ENCODE measurements at regions not wholly inside any gene's neighbourhood (a gene's known extent, or its start where the extent isn't known, plus 50 kb on each side); places are given as distances from the start of the nearest gene placed in this dataset.

DNA sequence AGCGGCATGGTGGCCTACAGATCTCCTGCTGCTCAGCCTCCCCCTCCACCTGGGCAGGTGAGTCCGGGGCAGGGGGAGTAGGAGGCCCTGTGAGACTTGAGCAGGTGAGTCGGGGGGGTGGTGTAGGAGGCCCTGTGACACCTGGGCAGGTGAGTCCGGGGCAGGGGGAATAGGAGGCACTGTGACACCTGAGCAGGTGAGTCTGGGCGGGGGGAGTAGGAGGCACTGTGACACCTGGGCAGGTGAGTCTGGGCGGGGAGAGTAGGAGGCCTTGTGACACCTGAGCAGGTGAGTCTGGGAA lies 299.3 kb downstream of the BRD1 start:
- Mint-ChIP-seq H3K36me3 (ENCODE audit: insufficient read depth in 2 of 2) (no peaks in the 10 kb centered on the region), H3K4me3 (no peak overlapping the region), H3K4me1 (ENCODE audit: low read depth) (peaks cover 4% of the 10 kb centered on the region), H3K27ac (no peak overlapping the region), H3K27me3 (ENCODE audit: low read depth) (no peaks in the 10 kb centered on the region), H3K9me3 (no peaks in the 10 kb centered on the region)
- DNase-seq (no peak), ATAC-seq (replicated peaks in 1 of 2) (no peak)

DNA sequence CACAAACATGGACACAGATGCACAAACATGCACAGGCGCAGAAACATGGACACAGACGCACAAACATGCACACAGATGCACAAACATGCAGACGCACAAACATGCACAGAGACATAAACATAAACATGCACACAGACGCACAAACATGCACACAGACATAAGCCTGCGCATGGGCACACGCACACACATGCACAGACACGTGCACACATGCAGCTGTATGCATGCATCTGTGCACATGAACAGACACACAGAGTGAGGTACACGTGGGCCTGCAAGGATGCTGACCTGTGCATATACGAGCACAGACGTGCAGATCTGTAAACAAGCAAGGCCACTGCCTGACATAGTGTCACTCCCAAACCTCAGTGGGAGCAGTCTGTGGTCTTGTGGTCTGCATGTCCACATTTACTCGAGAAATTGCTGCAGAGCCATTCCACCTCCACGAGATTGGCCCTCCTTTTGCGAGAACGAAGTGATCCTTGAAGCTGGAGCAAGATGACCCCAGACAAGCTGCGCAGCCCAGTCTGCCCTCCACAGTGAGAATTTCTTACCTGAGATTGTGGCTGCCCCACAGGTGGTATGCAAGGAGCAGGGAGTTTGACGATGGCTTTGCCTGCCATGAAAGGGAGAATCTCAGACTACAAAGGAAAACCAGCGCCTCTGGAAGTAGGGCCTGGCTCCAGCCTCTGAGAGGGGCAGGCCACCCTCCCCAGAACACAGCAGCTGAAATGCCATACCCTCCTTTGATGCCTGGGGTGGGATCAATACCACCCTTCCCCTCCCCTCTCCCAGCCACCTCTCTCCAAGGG lies 299.9 kb downstream of the BRD1 start:
- H3K27me3 Mint-ChIP-seq (ENCODE audit: low read depth) = no peaks in the 10 kb centered on the region

DNA sequence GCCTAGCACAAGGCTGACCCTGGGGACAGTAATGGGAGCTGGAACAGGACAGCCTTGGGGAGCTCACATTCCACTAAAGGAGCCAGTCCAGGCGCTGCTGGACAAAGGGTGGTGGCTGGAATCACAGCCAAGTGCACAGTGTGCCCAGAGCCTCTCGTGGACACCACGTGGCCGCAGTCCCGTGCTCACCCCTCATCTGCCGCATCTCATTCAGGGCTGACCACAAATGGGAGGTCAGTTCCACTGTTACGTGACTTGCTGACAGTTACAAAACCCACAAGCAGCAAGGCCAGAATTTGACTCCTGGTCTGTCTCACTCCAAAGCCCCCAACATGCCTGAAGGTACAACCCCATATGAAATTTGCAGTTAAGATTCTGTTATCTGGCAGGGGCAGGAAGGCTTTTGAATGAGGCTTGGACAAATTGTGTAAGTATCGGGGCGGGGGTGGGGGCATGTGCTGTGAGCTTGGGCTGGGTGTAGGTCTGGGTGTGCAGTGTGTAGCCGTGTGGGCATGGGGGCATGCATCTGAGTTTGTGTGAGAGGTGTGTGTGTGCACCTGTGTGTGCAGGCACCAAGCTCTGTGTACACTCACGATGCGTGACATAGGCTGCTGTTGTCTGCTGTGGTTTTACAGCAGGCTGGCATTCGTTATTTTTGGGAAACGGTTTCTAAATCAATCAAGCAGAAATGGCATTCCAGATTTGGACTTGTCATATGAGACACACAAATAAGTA lies 301.7 kb downstream of the BRD1 start:
- Mint-ChIP-seq H3K4me1 (ENCODE audit: low read depth) (peaks cover 4% of the 10 kb centered on the region), H3K36me3 (ENCODE audit: insufficient read depth in 2 of 2) (no peaks in the 10 kb centered on the region), H3K4me3 (no peak overlapping the region), H3K27me3 (ENCODE audit: low read depth) (no peaks in the 10 kb centered on the region), H3K9me3 (no peaks in the 10 kb centered on the region), H3K27ac (no peak overlapping the region)
- DNase-seq (no peak), ATAC-seq (replicated peaks in 1 of 2) (no peak)

More for the DNA sequence above, 299.9 kb downstream of the BRD1 start:
- ATAC-seq (replicated peaks in 1 of 2) = no peak
- Mint-ChIP-seq H3K4me3 (no peak overlapping the region), H3K36me3 (ENCODE audit: insufficient read depth in 2 of 2) (no peaks in the 10 kb centered on the region), H3K27ac (no peak overlapping the region), H3K9me3 (no peaks in the 10 kb centered on the region), H3K4me1 (ENCODE audit: low read depth) (peaks cover 4% of the 10 kb centered on the region)
- DNase-seq = no peak

DNA sequence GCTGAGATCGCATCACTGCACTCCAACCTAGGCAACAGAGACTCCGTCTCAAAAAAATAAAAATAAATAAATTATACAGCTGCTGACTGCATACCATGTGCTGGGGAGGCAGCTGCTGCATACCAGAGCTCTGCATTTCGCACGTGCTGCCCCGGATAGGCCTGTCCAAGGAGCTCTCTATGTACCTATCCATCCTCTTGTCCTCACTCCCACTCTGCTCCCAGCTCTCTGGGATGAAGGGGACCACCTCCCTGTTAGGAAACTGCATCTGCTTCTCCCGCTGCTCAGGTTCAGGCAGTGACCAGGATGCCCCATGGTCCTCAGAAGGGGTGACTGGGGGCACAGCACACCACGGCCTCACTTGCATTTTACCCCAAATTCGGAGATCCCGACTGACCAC lies 302.3 kb downstream of the BRD1 start:
- Mint-ChIP-seq H3K36me3 (ENCODE audit: insufficient read depth in 2 of 2) (no peaks in the 10 kb centered on the region), H3K27ac (no peak overlapping the region), H3K4me3 (no peak overlapping the region), H3K4me1 (ENCODE audit: low read depth) (peaks cover 4% of the 10 kb centered on the region), H3K27me3 (ENCODE audit: low read depth) (no peaks in the 10 kb centered on the region), H3K9me3 (no peaks in the 10 kb centered on the region)
- ATAC-seq (replicated peaks in 1 of 2) (no peak), DNase-seq (no peak)

DNA sequence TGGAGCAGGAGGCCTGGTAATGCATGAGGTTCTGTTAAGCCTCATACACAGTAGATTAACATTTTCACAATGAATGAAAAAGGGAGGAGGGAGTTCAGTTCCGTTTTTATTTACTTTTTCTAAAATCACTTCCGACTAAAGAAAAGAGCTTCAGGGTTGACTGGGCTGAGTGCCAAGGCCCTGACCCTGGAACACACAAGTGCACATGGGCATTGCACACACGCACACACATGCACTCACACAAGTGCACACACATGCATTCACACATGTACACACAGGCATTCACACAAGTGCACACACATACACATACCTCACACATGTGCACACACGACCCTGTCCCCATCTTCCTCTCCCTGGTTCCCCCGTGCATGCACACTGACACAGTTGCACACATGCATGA lies 303.3 kb downstream of the BRD1 start:
- Mint-ChIP-seq H3K36me3 (ENCODE audit: insufficient read depth in 2 of 2) (no peaks in the 10 kb centered on the region), H3K9me3 (no peaks in the 10 kb centered on the region), H3K27me3 (ENCODE audit: low read depth) (no peaks in the 10 kb centered on the region), H3K4me3 (no peak overlapping the region), H3K27ac (no peak overlapping the region), H3K4me1 (ENCODE audit: low read depth) (peaks cover 4% of the 10 kb centered on the region)
- DNase-seq = no peak
- ATAC-seq (replicated peaks in 1 of 2) = no peak

DNA sequence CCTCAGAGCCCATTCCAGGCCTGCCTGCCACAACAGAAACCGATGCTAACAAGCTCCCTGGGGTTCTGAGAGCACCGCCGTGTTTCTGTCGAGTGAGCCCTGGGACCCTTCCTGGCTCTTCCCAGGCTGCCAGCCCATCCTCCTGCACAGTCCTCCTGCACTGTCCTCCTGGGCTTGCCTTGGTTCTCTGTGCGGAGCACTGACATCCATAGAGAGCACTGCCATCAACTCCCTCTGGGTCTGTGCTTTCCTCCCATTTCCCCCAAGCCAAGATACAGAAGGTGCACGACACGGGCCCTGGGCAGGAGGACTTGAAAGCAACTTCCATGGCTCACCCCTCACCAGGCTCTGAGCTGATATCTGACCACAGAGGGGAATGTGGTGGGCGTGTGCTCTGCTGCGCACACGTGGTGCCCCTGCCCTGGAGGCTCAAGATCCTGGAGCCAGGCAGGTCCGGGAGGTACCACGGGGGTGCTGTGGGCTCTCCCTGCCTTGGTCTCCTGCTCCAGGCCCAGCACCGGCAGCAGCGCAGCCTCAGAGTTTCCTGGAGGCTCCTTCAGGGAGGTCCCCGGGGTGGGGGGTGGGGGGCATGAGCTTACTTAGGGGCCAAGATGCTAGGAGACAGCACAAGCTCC lies 304.2 kb downstream of the BRD1 start:
- ATAC-seq (replicated peaks in 1 of 2) (no peak), DNase-seq (no peak)
- H3K27me3 Mint-ChIP-seq (ENCODE audit: low read depth) = no peaks in the 10 kb centered on the region
- H3K36me3 Mint-ChIP-seq (ENCODE audit: insufficient read depth in 2 of 2) = no peaks in the 10 kb centered on the region
- H3K9me3 Mint-ChIP-seq = no peaks in the 10 kb centered on the region
- H3K4me3 Mint-ChIP-seq = no peak overlapping the region
- no peak overlapping the region for H3K27ac Mint-ChIP-seq
- H3K4me1 Mint-ChIP-seq (ENCODE audit: low read depth) = peaks cover 4% of the 10 kb centered on the region

DNA sequence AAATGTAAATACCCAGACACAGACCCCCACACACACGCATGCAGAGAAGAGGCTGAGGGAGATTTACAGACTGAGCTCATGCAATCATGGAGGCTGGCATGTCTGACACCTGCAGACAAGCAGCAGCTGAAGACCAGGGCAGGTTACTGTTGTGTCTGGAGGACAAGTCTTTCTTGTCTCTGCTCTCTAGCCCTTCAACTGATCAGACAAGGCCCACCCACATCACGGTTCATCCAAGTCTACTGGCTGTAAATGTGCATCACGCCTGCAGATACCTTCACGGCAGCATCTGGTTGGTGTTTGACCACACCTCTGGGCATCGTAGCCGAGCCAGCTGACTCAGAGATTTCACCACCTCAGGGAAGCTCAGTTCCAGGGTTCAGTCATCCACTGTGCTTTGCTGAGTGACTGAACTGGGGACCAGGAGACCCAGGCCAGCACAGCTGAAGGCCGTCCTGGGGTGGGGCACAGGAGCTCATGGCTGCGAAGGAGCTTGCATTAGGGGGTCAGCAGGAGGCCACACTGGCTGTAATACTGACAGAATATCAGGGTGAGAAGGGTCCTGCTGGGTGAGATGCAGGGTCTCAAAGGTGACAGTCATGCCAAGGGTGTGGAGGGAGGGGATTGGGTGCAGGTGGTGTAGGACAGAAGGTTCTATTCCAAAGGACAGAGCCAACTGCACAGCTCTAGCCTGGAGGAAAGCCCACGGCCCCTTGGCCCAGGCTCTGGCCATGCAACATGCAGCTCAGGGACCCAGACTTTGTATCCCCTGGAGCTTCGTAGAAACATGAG lies 304.9 kb downstream of the BRD1 start:
- Mint-ChIP-seq H3K9me3 (no peaks in the 10 kb centered on the region), H3K36me3 (ENCODE audit: insufficient read depth in 2 of 2) (no peaks in the 10 kb centered on the region), H3K4me3 (no peak overlapping the region), H3K27me3 (ENCODE audit: low read depth) (no peaks in the 10 kb centered on the region), H3K27ac (no peak overlapping the region), H3K4me1 (ENCODE audit: low read depth) (peaks cover 4% of the 10 kb centered on the region)
- DNase-seq (no peak), ATAC-seq (replicated peaks in 1 of 2) (no peak)

DNA sequence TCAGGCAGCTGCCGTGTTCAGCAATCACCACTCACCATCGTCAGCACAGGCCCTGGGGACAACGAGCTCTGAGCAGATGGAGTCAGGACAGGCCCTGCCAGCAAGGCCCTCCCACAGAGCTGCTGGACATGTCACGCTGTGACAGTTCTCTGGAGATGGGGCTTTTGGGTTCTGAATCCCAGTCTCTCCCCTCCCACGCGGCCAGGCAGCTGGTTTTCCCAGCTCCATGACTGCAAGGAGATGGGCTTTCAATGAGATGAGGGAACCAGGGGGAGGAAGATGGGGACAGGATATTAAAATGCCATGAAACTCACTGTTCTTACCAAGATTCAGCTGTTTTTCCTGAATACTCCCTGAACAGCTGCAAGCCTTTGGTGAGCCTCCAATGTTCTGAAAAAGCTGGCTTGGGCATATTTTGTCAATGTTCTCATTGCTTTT lies 305.9 kb downstream of the BRD1 start:
- H3K4me1 Mint-ChIP-seq (ENCODE audit: low read depth) = peaks cover 4% of the 10 kb centered on the region
- DNase-seq = no peak
- no peak overlapping the region for H3K4me3 Mint-ChIP-seq
- H3K27ac Mint-ChIP-seq = no peak overlapping the region
- H3K27me3 Mint-ChIP-seq (ENCODE audit: low read depth) = no peaks in the 10 kb centered on the region
- no peaks in the 10 kb centered on the region for H3K9me3 Mint-ChIP-seq
- ATAC-seq (replicated peaks in 1 of 2) = no peak
- no peaks in the 10 kb centered on the region for H3K36me3 Mint-ChIP-seq (ENCODE audit: insufficient read depth in 2 of 2)

DNA sequence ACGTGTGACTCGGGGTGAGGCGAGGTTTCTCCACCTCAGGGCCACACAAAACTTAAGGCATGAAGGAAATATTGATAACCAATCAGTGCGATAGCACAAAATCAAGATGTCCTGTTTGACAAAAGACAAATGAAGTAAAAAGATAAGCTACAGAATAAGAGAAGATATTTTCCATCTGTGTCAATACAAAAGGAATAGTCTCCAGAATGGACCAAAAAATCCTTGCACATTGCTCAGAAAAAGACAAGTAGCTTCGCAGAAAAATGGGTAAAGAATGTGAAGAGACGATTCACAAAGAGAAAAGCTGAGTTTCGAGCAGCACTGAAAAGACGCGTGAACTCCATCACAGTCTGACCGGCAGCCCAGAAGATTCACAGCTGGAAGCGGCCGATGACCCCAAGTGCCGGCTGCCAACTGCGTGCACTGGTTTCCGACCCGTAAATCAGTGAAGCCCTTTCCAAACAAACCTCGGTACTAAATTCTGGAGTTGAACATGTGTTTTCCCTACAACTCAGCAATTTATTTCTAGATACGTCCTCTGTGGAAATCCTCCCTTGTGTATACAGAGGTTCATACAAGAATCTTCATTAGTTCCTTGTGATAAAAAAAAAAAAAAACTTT lies 308.4 kb downstream of the BRD1 start:
- H3K9me3 Mint-ChIP-seq = no peaks in the 10 kb centered on the region
- no peaks in the 10 kb centered on the region for H3K36me3 Mint-ChIP-seq (ENCODE audit: insufficient read depth in 2 of 2)
- H3K27me3 Mint-ChIP-seq (ENCODE audit: low read depth) = no peaks in the 10 kb centered on the region
- H3K27ac Mint-ChIP-seq = no peak overlapping the region
- no peak overlapping the region for H3K4me3 Mint-ChIP-seq
- DNase-seq (no peak), ATAC-seq (replicated peaks in 1 of 2) (no peak)
- H3K4me1 Mint-ChIP-seq (ENCODE audit: low read depth) = peaks cover 4% of the 10 kb centered on the region

DNA sequence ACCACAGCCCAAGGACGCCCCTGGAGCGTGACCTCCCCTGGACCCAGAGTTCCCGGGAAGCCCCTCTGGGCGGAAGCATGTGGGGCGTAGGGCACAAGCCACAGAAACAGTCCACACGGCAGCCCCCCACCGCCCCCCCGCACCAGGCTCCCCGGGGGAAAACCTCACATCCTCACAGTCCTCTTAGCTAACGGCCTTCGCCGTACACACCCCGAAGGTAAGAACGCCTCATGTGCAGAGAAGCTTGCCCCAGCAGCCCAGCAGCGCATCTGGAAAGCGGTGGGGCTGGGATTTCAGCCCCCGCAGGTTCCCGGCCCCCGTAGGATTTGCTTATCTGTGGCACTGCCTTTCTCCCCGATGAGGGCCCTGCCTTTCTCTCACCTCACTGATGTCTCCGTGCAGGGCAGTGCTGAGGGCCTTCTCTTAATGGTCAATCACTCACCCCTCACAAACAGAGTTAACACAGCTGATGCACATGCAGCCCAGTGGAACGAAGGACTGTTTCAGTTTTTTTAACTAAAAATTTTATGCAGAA lies 309.2 kb downstream of the BRD1 start:
- peaks cover 0 to 1% of the 10 kb centered on the region in 2 donors for H3K9me3 Mint-ChIP-seq
- no peaks in the 10 kb centered on the region for H3K36me3 Mint-ChIP-seq (ENCODE audit: insufficient read depth in 2 of 2)
- H3K4me3 Mint-ChIP-seq = no peak overlapping the region
- peaks cover 9% of the 10 kb centered on the region for H3K4me1 Mint-ChIP-seq (ENCODE audit: low read depth)
- ATAC-seq (replicated peaks in 1 of 2) (no peak), DNase-seq (no peak)
- H3K27me3 Mint-ChIP-seq (ENCODE audit: low read depth) = no peaks in the 10 kb centered on the region
- no peak overlapping the region for H3K27ac Mint-ChIP-seq

DNA sequence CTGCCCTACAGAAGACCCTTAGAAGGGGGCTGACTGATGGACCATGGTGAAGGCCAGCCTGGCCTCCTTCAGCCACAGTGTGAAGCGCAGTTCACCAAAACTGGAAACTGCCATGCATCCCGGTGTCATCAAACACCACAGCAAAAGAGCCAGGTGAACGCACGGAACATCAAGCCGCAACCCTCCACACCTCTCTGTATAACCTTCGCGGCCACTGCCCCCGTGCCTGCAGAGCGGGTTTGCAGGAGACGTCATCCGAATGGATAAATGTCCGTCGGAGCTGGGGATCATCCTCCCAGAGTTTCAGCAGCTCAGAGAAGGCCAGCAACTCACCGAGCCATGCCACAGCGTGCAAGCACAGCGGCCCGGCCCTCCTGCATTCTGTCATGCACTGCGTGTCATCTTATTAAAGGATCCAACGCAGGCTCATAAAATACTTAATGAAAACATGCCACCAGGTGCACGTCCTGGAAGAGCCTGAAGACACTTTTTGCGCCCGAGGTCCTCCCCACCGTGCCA lies 309.9 kb downstream of the BRD1 start:
- Mint-ChIP-seq H3K4me1 (ENCODE audit: low read depth) (peaks cover 10% of the 10 kb centered on the region), H3K27me3 (ENCODE audit: low read depth) (no peaks in the 10 kb centered on the region), H3K36me3 (ENCODE audit: insufficient read depth in 2 of 2) (peaks cover 0 to under 1% of the 10 kb centered on the region in 2 donors), H3K9me3 (peaks cover 0 to 2% of the 10 kb centered on the region in 2 donors), H3K27ac (no peak overlapping the region), H3K4me3 (no peak overlapping the region)
- DNase-seq (no peak), ATAC-seq (replicated peaks in 1 of 2) (no peak)

DNA sequence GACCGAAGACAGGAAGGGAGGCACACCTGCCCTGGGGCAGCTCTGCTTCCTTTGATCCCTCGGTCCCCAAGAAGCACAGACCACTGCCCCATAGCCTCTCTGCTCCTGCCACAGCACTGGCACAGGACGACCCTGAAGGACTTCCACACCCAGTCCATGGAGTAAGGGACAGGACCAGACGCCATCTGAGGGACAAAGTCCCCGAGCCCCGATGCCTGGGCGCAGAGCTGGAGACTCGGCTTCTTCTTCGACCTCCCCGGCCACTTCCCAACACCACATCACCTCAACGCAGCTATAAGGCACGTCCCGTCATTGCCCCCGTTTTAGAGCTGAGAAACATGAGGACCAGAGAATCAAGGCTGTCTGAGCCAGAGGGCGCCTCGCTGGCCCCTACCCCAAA lies 310.5 kb downstream of the BRD1 start:
- DNase-seq (no peak), ATAC-seq (replicated peaks in 1 of 2) (no peak)
- H3K4me1 Mint-ChIP-seq (ENCODE audit: low read depth) = peaks cover 10% of the 10 kb centered on the region
- H3K36me3 Mint-ChIP-seq (ENCODE audit: insufficient read depth in 2 of 2) = peaks cover 0 to 2% of the 10 kb centered on the region in 2 donors
- H3K27ac Mint-ChIP-seq = no peak overlapping the region
- H3K9me3 Mint-ChIP-seq = peaks cover 0 to 2% of the 10 kb centered on the region in 2 donors
- no peaks in the 10 kb centered on the region for H3K27me3 Mint-ChIP-seq (ENCODE audit: low read depth)
- H3K4me3 Mint-ChIP-seq = no peak overlapping the region
